Neural cell (in vitro differentiated cells): ENCODE measurements at regions not wholly inside any gene's neighbourhood (a gene's known extent, or its start where the extent isn't known, plus 50 kb on each side); places are given as distances from the start of the nearest gene placed in this dataset.

Experiments
- H2AFZ ChIP-seq: fragments of 200-600, 300-800 bp; sonication (generic), shearing (Covaris generic); 2 replicates; pipeline ENCODE4 v1.6.0; 2014; ENCODE audit warnings: low read depth, mild to moderate bottlenecking, antibody characterized with exemption, low read length, moderate library complexity
- H3F3A ChIP-seq: fragments of 200-600 bp; shearing (Covaris generic); 2 replicates; pipeline ENCODE4 v1.6.1; 2016; ENCODE audit warnings: mild to moderate bottlenecking, moderate library complexity, mixed read lengths, antibody characterized with exemption, low read length; ENCODE audit not compliant: insufficient read depth, poor library complexity, severe bottlenecking
- H3K27ac ChIP-seq: fragments of 200-600, 300-800 bp; sonication (generic), shearing (Covaris generic); 2 replicates; pipeline ENCODE4 v1.5.1; 2014; ENCODE audit warnings: mild to moderate bottlenecking, low read length, moderate library complexity
- H3K27me3 ChIP-seq: fragments of 300-800, 200-600 bp; sonication (generic), shearing (Covaris generic); 2 replicates; pipeline ENCODE4 v1.6.0; 2014; ENCODE audit warnings: mild to moderate bottlenecking, low read depth, low read length, moderate library complexity; ENCODE audit not compliant: insufficient read depth
- H3K36me3 ChIP-seq: fragments of 300-800, 200-600 bp; sonication (generic), shearing (Covaris generic); 2 replicates; pipeline ENCODE4 v1.5.1; 2014; ENCODE audit warnings: mild to moderate bottlenecking, antibody characterized with exemption, low read length, moderate library complexity; ENCODE audit not compliant: insufficient read depth
- H3K4me2 ChIP-seq: fragments of 300-800, 200-600 bp; sonication (generic), shearing (Covaris generic); 2 replicates; pipeline ENCODE4 v1.6.0; 2014; ENCODE audit warnings: mild to moderate bottlenecking, low read length
- H3K4me3 ChIP-seq: fragments of 300-800, 200-600 bp; sonication (generic), shearing (Covaris generic); 2 replicates; pipeline ENCODE4 v1.5.1; 2014; ENCODE audit warnings: mild to moderate bottlenecking, low read length, moderate library complexity
- H3K79me2 ChIP-seq: fragments of 200-600 bp; shearing (Covaris generic); replicated peaks from 2 replicates; pipeline ENCODE4 v1.6.0; 2014; ENCODE audit warnings: mild to moderate bottlenecking, low read length, moderate library complexity; ENCODE audit not compliant: insufficient read depth
- H3K9ac ChIP-seq: fragments of 300-800, 200-600 bp; sonication (generic), shearing (Covaris generic); 2 replicates; pipeline ENCODE4 v1.6.1; 2016; ENCODE audit warnings: mild to moderate bottlenecking, low read length, mixed read lengths
- H3K9me2 ChIP-seq: fragments of 200-600 bp; shearing (Covaris generic); 2 replicates; pipeline ENCODE4 v1.6.1; 2016; ENCODE audit warnings: mild to moderate bottlenecking, low read length, mixed read lengths; ENCODE audit not compliant: insufficient read depth
- H3K9me3 ChIP-seq: fragments of 200-600, 300-800 bp; sonication (generic), shearing (Covaris generic); 2 replicates; pipeline ENCODE4 v1.6.1; 2016; ENCODE audit warnings: mild to moderate bottlenecking, mixed run types, low read length, moderate library complexity, mixed read lengths
- H4K20me1 ChIP-seq: fragments of 200-600 bp; shearing (Covaris generic); 2 replicates; pipeline ENCODE4 v1.6.1; 2016; ENCODE audit warnings: mild to moderate bottlenecking, mixed run types; ENCODE audit not compliant: insufficient read depth
- CTCF ChIP-seq: fragments of 450-650 bp; IDR thresholded peaks from 2 replicates; pipeline ENCODE4 v1.5.1; 2014; ENCODE audit warnings: antibody characterized with exemption, mild to moderate bottlenecking, moderate library complexity; ENCODE audit not compliant: poor library complexity, severe bottlenecking
- EP300 ChIP-seq: fragments of 450-650 bp; conservative IDR thresholded peaks from 2 replicates; pipeline ENCODE4 v1.6.1; 2014; ENCODE audit warnings: antibody characterized with exemption, mild to moderate bottlenecking, moderate library complexity; ENCODE audit not compliant: poor library complexity, severe bottlenecking
- EZH2 ChIP-seq: fragments of 200-600, 300-800 bp; shearing (Covaris generic), sonication (generic); IDR thresholded peaks from 2 replicates; pipeline ENCODE4 v1.6.1; 2014; ENCODE audit warnings: antibody characterized with exemption, low read length, borderline replicate concordance, mild to moderate bottlenecking; ENCODE audit not compliant: insufficient read depth, poor library complexity, severe bottlenecking
- MXI1 ChIP-seq: fragments of 450-650 bp; conservative IDR thresholded peaks from 2 replicates; pipeline ENCODE4 v1.6.1; 2014; ENCODE audit warnings: antibody characterized with exemption, mild to moderate bottlenecking; ENCODE audit not compliant: poor library complexity, severe bottlenecking
- POLR2AphosphoS5 ChIP-seq: IDR thresholded peaks from 2 replicates; pipeline ENCODE4 v1.6.1; 2012
- RAD21 ChIP-seq: fragments of 450-650 bp; conservative IDR thresholded peaks from 2 replicates; pipeline ENCODE4 v1.6.1; 2014; ENCODE audit warnings: antibody characterized with exemption, mild to moderate bottlenecking, moderate library complexity
- REST ChIP-seq: IDR thresholded peaks from 2 replicates; pipeline ENCODE4 v1.6.1; 2012; ENCODE audit warnings: borderline replicate concordance
- SMC3 ChIP-seq: fragments of 450-650 bp; conservative IDR thresholded peaks from 2 replicates; pipeline ENCODE4 v1.6.1; 2014; ENCODE audit warnings: antibody characterized with exemption, mild to moderate bottlenecking, moderate library complexity; ENCODE audit not compliant: poor library complexity
- TAF1 ChIP-seq: IDR thresholded peaks from 2 replicates; pipeline ENCODE4 v1.6.1; 2012; ENCODE audit warnings: low read depth

- Histone ChIP-seq H3K9me3 (no peaks in the 10 kb centered on the region), H3F3A (no peaks in the 10 kb centered on the region), H3K4me3 (no peak overlapping the region), H2AFZ (no peak overlapping the region), H3K9me2 (no peaks in the 10 kb centered on the region), H3K36me3 (no peaks in the 10 kb centered on the region), H3K27ac (no peak overlapping the region), H3K27me3 (no peaks in the 10 kb centered on the region), H3K79me2 (no peaks in the 10 kb centered on the region), H4K20me1 (no peaks in the 10 kb centered on the region), H3K9ac (no peak overlapping the region), H3K4me2 (no peak overlapping the region)
- no peak for TF ChIP-seq EZH2
- no peak for TF ChIP-seq EP300
- TF ChIP-seq POLR2AphosphoS5, result no peak
- no peak for TF ChIP-seq MXI1
- no peak for TF ChIP-seq RAD21
Observed at GRCh38 chr9:87054999-87055686, 107.8 kb upstream of the GAS1 start.

GRCh38 chr9:87059772-87060171, 112.5 kb upstream of the GAS1 start:
- Histone ChIP-seq H3K9me2 (no peaks in the 10 kb centered on the region), H3F3A (no peaks in the 10 kb centered on the region)
- TF ChIP-seq CTCF (no peak), TAF1 (no peak), SMC3 (no peak), EZH2 (no peak), POLR2AphosphoS5 (no peak), REST (no peak), RAD21 (no peak), EP300 (no peak), MXI1 (no peak)

More at GRCh38 chr9:87059772-87060171, 112.5 kb upstream of the GAS1 start:
- Histone ChIP-seq H3K27me3 (no peaks in the 10 kb centered on the region), H3K4me3 (no peak overlapping the region), H3K36me3 (no peaks in the 10 kb centered on the region), H3K9ac (no peak overlapping the region), H3K79me2 (no peaks in the 10 kb centered on the region), H3K4me2 (no peak overlapping the region), H3K9me3 (no peaks in the 10 kb centered on the region), H4K20me1 (no peaks in the 10 kb centered on the region), H3K27ac (no peak overlapping the region), H2AFZ (no peak overlapping the region)
